Coronary artery (tissue), 2 donors: ENCODE measurements at regions not wholly inside any gene's neighbourhood (a gene's known extent, or its start where the extent isn't known, plus 50 kb on each side); places are given as distances from the start of the nearest gene placed in this dataset.

ENCODE experiments used
- DNase-seq: peaks from one replicate; pipeline ENCODE4 v3.0.0-alpha.2; 2017; ENCODE audit warnings: low spot score
- H3K27ac ChIP-seq, 2 donors: fragments of 200-600 bp; sonication (generic); one replicate each; pipeline ENCODE4 v1.5.1; 2016 to 2019
- H3K4me3 ChIP-seq: fragments of 200-600 bp; sonication (generic); 2 replicates; pipeline ENCODE4 v1.5.1; 2016; ENCODE audit warnings: mild to moderate bottlenecking, moderate library complexity
- CTCF ChIP-seq: fragments of 200-600 bp; sonication (generic); IDR thresholded peaks from one replicate; pipeline ENCODE4 v1.5.1; 2019; ENCODE audit warnings: antibody characterized with exemption

DNA sequence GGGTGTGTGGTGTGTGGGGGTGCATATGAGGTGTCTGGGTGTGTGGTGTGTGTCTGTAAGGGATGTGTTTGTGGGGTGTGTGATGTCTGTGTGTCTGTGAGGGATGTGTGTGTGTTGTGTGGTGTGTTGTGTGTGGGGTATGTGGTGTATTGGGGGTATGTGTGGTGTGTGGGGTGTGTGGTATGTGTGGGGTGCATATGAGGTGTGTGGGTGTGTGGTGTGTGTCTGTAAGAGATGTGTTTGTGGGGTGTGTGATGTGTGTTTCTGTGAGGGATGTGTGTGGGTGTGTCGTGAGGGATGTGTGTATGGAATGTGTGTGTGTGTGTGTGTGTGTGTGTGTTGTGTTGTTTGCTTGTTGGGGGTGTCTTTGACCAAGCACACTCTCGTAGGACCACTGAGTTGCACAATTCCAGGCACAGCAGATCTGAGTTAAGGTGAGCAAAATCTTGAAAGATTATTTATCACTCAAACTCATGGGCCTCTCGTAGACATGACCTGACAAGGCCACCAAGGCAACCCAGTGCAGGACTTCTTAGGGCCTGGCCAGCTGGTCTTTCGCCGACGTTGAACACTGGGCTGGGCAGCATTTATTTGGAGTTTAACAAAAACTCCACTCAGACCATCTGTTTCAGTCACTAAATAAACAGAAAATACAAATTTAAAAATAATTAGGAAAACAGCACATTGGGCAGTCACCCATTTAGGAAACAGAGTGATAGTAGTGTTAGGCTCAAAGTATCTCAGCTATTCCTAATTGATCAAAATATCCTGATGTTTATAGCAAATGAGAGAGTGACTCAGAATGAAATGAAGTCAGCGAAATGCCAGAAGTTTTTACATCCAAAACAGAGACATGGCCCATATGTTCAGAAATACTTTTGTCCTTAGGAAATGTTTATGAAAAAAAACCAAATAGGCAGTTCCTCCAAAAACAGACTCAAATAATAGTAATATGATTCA is 301.1 kb downstream of the FGF9 start:
- no peak for DNase-seq
- peak overlapping the region in 1 of 2 donors; percentile 69 for H3K27ac ChIP-seq
- no peak for TF ChIP-seq CTCF
- H3K4me3 ChIP-seq, result no peak overlapping the region

DNA sequence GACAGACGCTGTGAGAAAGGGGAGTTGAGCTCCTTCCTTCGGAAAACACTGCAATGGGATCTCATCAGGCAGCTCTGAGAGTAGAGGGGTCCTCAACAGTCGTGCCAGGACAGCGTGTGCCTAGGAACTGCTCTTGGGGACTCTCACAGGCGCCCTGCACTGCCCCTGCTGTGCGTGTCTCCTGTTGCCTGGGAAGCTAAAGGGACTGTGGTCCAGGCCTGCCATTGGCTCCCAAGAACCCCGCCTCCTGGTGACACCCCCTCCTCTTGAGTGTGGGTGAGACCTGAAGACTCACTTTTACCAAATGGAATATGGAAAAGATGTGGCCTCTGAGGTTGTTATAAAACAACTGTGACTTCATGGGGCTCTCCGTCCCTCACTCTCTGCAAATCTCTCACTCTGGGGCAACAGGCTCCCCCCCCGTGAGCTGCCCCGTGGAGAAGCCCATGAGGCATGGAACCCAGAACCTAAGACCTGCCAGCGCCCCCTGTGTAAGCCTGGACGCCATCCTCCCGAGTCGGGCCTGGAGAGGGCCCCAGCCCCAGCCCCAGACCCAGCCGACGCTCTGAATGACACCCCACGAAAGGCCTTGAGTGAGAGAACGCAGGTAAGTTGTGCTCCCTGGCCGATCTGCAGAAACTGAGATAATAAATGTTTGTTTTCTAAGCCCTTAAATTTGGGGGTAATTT is 302.7 kb downstream of the FGF9 start:
- Histone ChIP-seq H3K4me3 (no peak overlapping the region), H3K27ac (no peak overlapping the region)
- no peak for DNase-seq
- no peak for TF ChIP-seq CTCF

DNA sequence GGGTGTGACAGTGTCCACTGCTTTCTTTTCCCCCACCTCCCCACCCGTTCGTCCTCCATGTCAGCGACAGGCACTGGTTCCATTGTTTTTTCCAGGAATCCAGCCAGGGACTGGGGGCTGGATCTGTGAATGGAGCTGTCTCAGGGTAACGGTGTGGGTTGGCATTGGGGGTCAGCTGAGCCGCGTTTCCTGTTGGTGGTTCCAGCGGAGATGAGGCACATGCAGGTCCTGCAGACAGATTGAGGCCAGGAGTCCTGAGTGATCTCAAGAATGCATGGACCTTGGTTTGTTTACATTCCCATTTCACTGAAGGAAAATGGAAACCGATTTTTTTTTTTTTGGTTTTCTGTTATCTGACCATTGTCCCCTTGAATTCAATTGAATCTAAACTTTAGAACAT is 303.9 kb downstream of the FGF9 start:
- H3K27ac ChIP-seq, result no peak overlapping the region
- H3K4me3 ChIP-seq, result no peak overlapping the region
- no peak for DNase-seq
- TF ChIP-seq CTCF, result no peak

GRCh38 chr13:21976159-21976558 is 305.3 kb downstream of the FGF9 start:
- DNase-seq, result no peak
- no peak overlapping the region for H3K27ac ChIP-seq

DNA sequence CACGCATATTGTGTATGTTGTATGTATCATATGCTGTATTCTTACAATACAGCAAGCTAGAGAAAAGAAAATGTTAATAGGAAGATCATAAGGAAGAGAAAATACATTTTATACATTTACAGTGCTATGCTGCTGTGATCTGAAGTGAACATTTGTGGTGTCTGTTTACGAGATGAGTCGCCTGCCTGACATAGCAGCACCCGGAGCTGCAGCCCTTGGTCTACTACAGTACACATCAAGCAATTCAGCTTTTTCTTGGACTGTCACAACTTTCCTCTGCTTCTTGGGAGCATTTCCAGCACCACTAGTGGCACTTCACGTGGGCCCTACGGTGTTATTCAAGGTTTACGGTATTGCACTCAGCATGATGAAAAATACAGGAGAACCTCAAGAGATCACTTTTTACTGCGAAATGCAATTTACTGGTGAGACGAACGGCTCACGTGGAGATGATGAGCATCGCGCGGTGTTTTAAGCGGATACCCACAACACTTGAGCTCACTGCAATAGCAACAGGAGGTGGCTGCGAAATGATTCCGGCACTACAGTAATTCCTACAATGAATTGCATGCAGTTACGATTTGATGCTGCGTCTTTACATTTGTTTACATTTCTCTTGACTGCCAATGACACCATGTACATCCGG is 308.4 kb downstream of the FGF9 start:
- Histone ChIP-seq H3K4me3 (no peak overlapping the region), H3K27ac (no peak overlapping the region)
- TF ChIP-seq CTCF, result no peak
- DNase-seq, result no peak

More at GRCh38 chr13:21976159-21976558, 305.3 kb downstream of the FGF9 start:
- no peak for TF ChIP-seq CTCF
- H3K4me3 ChIP-seq, result no peak overlapping the region

GRCh38 chr13:21980049-21980448 is 309.2 kb downstream of the FGF9 start:
- TF ChIP-seq CTCF, result no peak
- Histone ChIP-seq H3K27ac (no peak overlapping the region), H3K4me3 (no peak overlapping the region)
- DNase-seq, result no peak
